ENCODE measurements at regions not wholly inside any gene's neighbourhood (a gene's known extent, or its start where the extent isn't known, plus 50 kb on each side); places are given as distances from the start of the nearest gene placed in this dataset.

DNA sequence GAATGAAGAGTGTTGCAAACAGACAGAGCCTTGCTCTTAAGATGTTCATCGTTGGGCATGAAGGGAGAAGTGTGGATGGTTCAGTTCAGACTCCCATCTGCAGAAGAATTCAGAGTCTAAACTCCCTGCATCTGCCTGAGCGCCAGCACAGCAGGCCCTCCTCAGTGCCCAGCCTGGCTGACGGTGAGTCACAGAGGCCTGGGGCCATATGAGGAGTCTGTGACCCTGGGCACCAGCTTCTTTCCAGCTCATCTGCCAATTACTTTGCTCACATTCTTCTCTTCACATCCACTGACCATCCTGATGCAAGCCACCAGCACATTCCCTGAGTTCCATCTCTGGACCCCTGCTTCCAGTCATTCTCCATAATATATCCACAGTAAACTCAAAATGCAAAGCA lies 401.1 kb upstream of the TRPC7 start:
- TF ChIP-seq, protein P1, sequence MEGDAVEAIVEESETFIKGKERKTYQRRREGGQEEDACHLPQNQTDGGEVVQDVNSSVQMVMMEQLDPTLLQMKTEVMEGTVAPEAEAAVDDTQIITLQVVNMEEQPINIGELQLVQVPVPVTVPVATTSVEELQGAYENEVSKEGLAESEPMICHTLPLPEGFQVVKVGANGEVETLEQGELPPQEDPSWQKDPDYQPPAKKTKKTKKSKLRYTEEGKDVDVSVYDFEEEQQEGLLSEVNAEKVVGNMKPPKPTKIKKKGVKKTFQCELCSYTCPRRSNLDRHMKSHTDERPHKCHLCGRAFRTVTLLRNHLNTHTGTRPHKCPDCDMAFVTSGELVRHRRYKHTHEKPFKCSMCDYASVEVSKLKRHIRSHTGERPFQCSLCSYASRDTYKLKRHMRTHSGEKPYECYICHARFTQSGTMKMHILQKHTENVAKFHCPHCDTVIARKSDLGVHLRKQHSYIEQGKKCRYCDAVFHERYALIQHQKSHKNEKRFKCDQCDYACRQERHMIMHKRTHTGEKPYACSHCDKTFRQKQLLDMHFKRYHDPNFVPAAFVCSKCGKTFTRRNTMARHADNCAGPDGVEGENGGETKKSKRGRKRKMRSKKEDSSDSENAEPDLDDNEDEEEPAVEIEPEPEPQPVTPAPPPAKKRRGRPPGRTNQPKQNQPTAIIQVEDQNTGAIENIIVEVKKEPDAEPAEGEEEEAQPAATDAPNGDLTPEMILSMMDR (IDR thresholded peaks at IDR 0.05), result no peak
- no peak for TF ChIP-seq POLR2AphosphoS5 (IDR thresholded peaks at IDR 0.05)
- no peak for TF ChIP-seq POLR2A (IDR thresholded peaks at IDR 0.05; ENCODE audit: low read depth)
- no peak for TF ChIP-seq EP300 (IDR thresholded peaks at IDR 0.05)
